SK-N-SH (cell line): ENCODE measurements at regions not wholly inside any gene's neighbourhood (a gene's known extent, or its start where the extent isn't known, plus 50 kb on each side); places are given as distances from the start of the nearest gene placed in this dataset.

Experiments
- CTCF ChIA-PET: fragments of 300-600, 350-600 bp; formaldehyde crosslinking; extraction: SDS; loops from one replicate; lab custom pipeline; 2021; lab: Yijun Ruan, JAX
- POLR2A ChIA-PET: fragments of 350-600 bp; sonication (Branson Sonifier 250); formaldehyde crosslinking; extraction: SDS; loops from one replicate; lab custom pipeline; 2020; ENCODE audit warnings: antibody characterized with exemption, inconsistent platforms; lab: Yijun Ruan, JAX
- DNase-seq: peaks from one replicate; pipeline ENCODE4 v3.0.0; 2012
- H2AFZ ChIP-seq: fragments of 200-600 bp; sonication (generic); 2 replicates; pipeline ENCODE4 v1.8.1; 2016; ENCODE audit warnings: antibody characterized with exemption, mild to moderate bottlenecking, low read depth
- H3F3A ChIP-seq: fragments of 200-600 bp; sonication (generic); replicated peaks from 2 replicates; pipeline ENCODE3; 2016; ENCODE audit warnings: antibody characterized with exemption, mild to moderate bottlenecking; ENCODE audit not compliant: insufficient read depth
- H3K27ac ChIP-seq, 2 experiments: fragments of 200-500 bp in 1 of 2; fragments of 200-600 bp in 1 of 2; sonication (Bioruptor generic) in 1 of 2; sonication (generic), shearing (Covaris generic) in 1 of 2; 2 replicates each; pipeline versions ENCODE4 v1.5.1 to v1.6.1; 2014 to 2016; ENCODE audit warnings: low read depth in 2 of 2, inconsistent platforms in 1 of 2, low read length in 1 of 2, mild to moderate bottlenecking in 1 of 2, mixed read lengths in 1 of 2
- H3K27me3 ChIP-seq: fragments of 200-600 bp; sonication (generic), shearing (Covaris generic); 2 replicates; pipeline ENCODE4 v1.6.1; 2016; ENCODE audit warnings: mixed run types; ENCODE audit not compliant: insufficient read depth
- H3K36me3 ChIP-seq, 2 experiments: fragments of 200-500 bp in 1 of 2; fragments of 200-600 bp in 1 of 2; sonication (Bioruptor generic) in 1 of 2; sonication (generic) in 1 of 2; replicated peaks in 1 of 2; 2 replicates each; pipeline versions ENCODE3 to v1.5.1; 2014 to 2016; ENCODE audit warnings: low read length in 1 of 2, mild to moderate bottlenecking in 1 of 2; ENCODE audit not compliant: insufficient read depth in 2 of 2, control insufficient read depth in 1 of 2
- H3K4me1 ChIP-seq, 2 experiments: fragments of 200-500 bp in 1 of 2; fragments of 200-600 bp in 1 of 2; sonication (Bioruptor generic) in 1 of 2; sonication (generic), shearing (Covaris generic) in 1 of 2; 2 replicates each; pipeline versions ENCODE4 v1.5.1 to v1.6.1; 2014 to 2016; ENCODE audit warnings: low read depth in 1 of 2, low read length in 1 of 2, mixed run types in 1 of 2; ENCODE audit not compliant: insufficient read depth in 2 of 2, control insufficient read depth in 1 of 2
- H3K4me2 ChIP-seq: fragments of 200-600 bp; sonication (generic), shearing (Covaris generic); 2 replicates; pipeline ENCODE4 v1.6.1; 2017; ENCODE audit warnings: mixed run types
- H3K4me3 ChIP-seq, 2 experiments: fragments of 200-500 bp in 1 of 2; fragments of 200-600 bp in 1 of 2; sonication (Bioruptor generic) in 1 of 2; sonication (generic), shearing (Covaris generic) in 1 of 2; 2 replicates each; pipeline versions ENCODE4 v1.5.1 to v1.8.1; 2014 to 2016; ENCODE audit warnings: low read depth in 2 of 2, inconsistent platforms in 1 of 2, low read length in 1 of 2, mild to moderate bottlenecking in 1 of 2, mixed read lengths in 1 of 2, moderate library complexity in 1 of 2
- H3K79me2 ChIP-seq: fragments of 200-600 bp; sonication (generic); 2 replicates; pipeline ENCODE4 v1.8.1; 2017; ENCODE audit warnings: mild to moderate bottlenecking; ENCODE audit not compliant: insufficient read depth
- H3K9ac ChIP-seq: fragments of 200-600 bp; sonication (generic); 2 replicates; pipeline ENCODE4 v1.6.1; 2017; ENCODE audit warnings: mixed run types
- H3K9me2 ChIP-seq: fragments of 200-600 bp; sonication (generic); 2 replicates; pipeline ENCODE4 v1.6.1; 2017; ENCODE audit warnings: mixed run types
- H3K9me3 ChIP-seq: fragments of 200-600 bp; sonication (generic); 2 replicates; pipeline ENCODE4 v1.6.1; 2017; ENCODE audit warnings: mixed run types, mild to moderate bottlenecking, moderate library complexity
- H4K20me1 ChIP-seq: fragments of 200-600 bp; sonication (generic); 2 replicates; pipeline ENCODE4 v1.6.1; 2017; ENCODE audit warnings: mild to moderate bottlenecking, mixed run types; ENCODE audit not compliant: insufficient read depth
- ELF1 ChIP-seq: IDR thresholded peaks from 2 replicates; pipeline ENCODE4 v1.4.0; 2012
- MEF2A ChIP-seq: IDR thresholded peaks from 2 replicates; pipeline ENCODE4 v1.4.0; 2012; ENCODE audit warnings: low read depth, borderline replicate concordance
- MXI1 ChIP-seq: IDR thresholded peaks from 2 replicates; pipeline ENCODE4 v1.6.1; 2012; ENCODE audit warnings: mild to moderate bottlenecking, low read depth, low read length, improper control_type of control experiment
- RXRA ChIP-seq: IDR thresholded peaks from 2 replicates; pipeline ENCODE4 v1.4.0; 2012; ENCODE audit warnings: low read depth, mild to moderate bottlenecking, borderline replicate concordance
- TAF1 ChIP-seq: IDR thresholded peaks from 2 replicates; pipeline ENCODE4 v1.6.1; 2012; ENCODE audit warnings: low read depth, mild to moderate bottlenecking, low read length, moderate library complexity, borderline replicate concordance
- TCF12 ChIP-seq: IDR thresholded peaks from 2 replicates; pipeline ENCODE4 v1.4.0; 2012
- TEAD4 ChIP-seq: IDR thresholded peaks from 2 replicates; pipeline ENCODE4 v1.4.0; 2012; ENCODE audit warnings: mild to moderate bottlenecking, borderline replicate concordance; ENCODE audit not compliant: insufficient read depth
- WGBS: methylation state at CpG from one replicate; pipeline ENCODE4 v1.1.6; 2017; ENCODE audit warnings: low lambda C conversion rate; 5-methylcytosine and 5-hydroxymethylcytosine counted together
- TF ChIP-seq, protein P1 (sequence below): IDR thresholded peaks from 2 replicates; pipeline ENCODE4; 2012
- TF ChIP-seq, protein P2 (sequence below): IDR thresholded peaks from 2 replicates; pipeline ENCODE4 v1.4.0; 2012; ENCODE audit warnings: low read depth, borderline replicate concordance

DNA sequence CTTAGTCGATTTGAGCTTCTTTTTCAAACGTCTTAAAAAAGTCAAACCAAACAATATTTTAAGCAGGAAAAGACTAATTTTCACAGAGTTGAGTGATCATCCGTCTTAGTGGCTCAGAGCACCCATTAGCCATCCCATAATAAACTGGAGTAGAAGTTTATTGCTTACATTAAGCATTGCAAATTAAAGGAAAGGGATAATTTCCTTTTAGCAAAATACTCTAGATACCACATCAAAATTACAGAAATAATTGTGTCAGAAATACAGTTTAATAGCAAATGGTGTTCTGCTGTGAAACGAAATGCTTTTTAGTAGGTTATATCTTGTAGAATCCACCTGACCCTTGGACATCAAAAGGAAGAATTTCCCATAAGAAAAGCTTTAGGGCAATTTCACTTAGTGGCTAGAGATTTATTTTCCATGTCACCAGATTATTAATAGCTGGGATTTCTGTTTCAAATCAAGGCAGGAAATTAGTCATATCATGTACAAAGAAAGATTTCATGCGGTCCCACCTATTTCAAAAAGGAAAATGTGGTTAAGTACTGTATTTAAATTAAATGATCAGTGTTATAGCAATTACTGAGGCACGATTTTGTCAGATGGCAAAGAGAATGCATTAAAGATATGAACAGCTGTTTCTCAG lies 96.2 kb downstream of the NPTX2 start:
- Histone ChIP-seq H3K9me3 (0 out of 2 replicates have a peak, but pooled peaks cover 5% of the 10 kb centered on the region), H3K4me2 (no peak overlapping the region), H3K36me3 (no peaks in the 10 kb centered on the region), H3K4me1 (no peaks in the 10 kb centered on the region; a peak in 2 of 4 replicates), H3K79me2 (no peaks in the 10 kb centered on the region), H3K27me3 (no peaks in the 10 kb centered on the region), H3K9ac (no peak overlapping the region), H2AFZ (no peak overlapping the region), H4K20me1 (no peaks in the 10 kb centered on the region), H3K9me2 (no peaks in the 10 kb centered on the region), H3K27ac (no peak overlapping the region), H3F3A (no peaks in the 10 kb centered on the region), H3K4me3 (no peak overlapping the region)
- ChIA-PET CTCF (interaction anchor here (0.6 to 3.5 kb wide), 6 partner anchors 10 to 544 kb away, joined by 3 to 18 read pairs (median 4); no protein-coding TSS in a partner anchor), POLR2A (no interaction called here)
- DNase-seq: no peak
- no peak for TF ChIP-seq RXRA
- 6% methylated on average over 6 of the region's 6 CpGs for WGBS

DNA sequence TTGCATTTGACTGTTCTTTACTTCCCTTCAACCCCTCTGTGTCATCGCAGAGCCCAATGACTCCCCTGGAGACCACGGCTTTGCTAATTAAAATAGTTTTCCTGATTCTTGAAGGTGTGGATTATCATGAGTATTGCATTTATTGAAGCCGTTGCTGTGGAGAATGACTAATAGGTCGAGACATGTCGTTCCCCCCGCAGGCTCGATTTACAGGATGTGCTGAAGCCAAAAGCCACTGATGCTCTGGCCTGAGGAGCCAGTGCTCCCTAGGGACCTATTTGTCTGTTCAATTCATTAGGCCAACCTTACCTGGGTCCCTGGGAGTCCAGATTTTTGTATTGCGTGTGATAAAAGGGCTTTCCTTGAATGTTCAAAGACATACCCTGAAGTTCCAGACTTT lies 102.3 kb downstream of the NPTX2 start:
- H3K9me3 ChIP-seq: no peaks in the 10 kb centered on the region
- DNase-seq: no peak
- H3K4me1 ChIP-seq: no peaks in the 10 kb centered on the region
- H3K4me3 ChIP-seq: no peak overlapping the region
- H2AFZ ChIP-seq: no peak overlapping the region
- no peaks in the 10 kb centered on the region for H3K9me2 ChIP-seq
- no peaks in the 10 kb centered on the region for H3K36me3 ChIP-seq
- no peak overlapping the region for H3K4me2 ChIP-seq
- no peak for TF ChIP-seq RXRA
- TF ChIP-seq, protein P1, sequence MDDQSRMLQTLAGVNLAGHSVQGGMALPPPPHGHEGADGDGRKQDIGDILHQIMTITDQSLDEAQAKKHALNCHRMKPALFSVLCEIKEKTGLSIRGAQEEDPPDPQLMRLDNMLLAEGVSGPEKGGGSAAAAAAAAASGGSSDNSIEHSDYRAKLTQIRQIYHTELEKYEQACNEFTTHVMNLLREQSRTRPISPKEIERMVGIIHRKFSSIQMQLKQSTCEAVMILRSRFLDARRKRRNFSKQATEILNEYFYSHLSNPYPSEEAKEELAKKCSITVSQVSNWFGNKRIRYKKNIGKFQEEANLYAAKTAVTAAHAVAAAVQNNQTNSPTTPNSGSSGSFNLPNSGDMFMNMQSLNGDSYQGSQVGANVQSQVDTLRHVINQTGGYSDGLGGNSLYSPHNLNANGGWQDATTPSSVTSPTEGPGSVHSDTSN: no peak
- TF ChIP-seq MEF2A: no peak
- TF ChIP-seq, protein P2, sequence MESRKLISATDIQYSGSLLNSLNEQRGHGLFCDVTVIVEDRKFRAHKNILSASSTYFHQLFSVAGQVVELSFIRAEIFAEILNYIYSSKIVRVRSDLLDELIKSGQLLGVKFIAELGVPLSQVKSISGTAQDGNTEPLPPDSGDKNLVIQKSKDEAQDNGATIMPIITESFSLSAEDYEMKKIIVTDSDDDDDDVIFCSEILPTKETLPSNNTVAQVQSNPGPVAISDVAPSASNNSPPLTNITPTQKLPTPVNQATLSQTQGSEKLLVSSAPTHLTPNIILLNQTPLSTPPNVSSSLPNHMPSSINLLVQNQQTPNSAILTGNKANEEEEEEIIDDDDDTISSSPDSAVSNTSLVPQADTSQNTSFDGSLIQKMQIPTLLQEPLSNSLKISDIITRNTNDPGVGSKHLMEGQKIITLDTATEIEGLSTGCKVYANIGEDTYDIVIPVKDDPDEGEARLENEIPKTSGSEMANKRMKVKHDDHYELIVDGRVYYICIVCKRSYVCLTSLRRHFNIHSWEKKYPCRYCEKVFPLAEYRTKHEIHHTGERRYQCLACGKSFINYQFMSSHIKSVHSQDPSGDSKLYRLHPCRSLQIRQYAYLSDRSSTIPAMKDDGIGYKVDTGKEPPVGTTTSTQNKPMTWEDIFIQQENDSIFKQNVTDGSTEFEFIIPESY: no peak
- TF ChIP-seq TAF1: no peak
- TF ChIP-seq TCF12: no peak
- TF ChIP-seq ELF1: no peak
- no peak for TF ChIP-seq TEAD4
- TF ChIP-seq MXI1: no peak
- TF ChIP-seq, all 33 proteins: peak for 0
- Histone ChIP-seq H4K20me1 (no peaks in the 10 kb centered on the region), H3K79me2 (no peaks in the 10 kb centered on the region), H3K9ac (no peak overlapping the region), H3F3A (no peaks in the 10 kb centered on the region), H3K27me3 (no peaks in the 10 kb centered on the region), H3K27ac (no peak overlapping the region)
- CTCF ChIA-PET: no interaction called here
- WGBS: 21% methylated on average over 8 of the region's 8 CpGs
- POLR2A ChIA-PET: no interaction called here
